Naive thymus-derived CD4-positive, alpha-beta T cell (primary cell): ENCODE measurements at regions not wholly inside any gene's neighbourhood (a gene's known extent, or its start where the extent isn't known, plus 50 kb on each side); places are given as distances from the start of the nearest gene placed in this dataset.

Source experiments
- ATAC-seq: fragments of 150-1000 bp; cut with Tn5 transposase; 2 replicates; pipeline ENCODE4 v1.10.0; 2021; ENCODE audit warnings: mild to moderate bottlenecking, moderate library complexity
- CTCF ChIA-PET: fragments of 350-600 bp; sonication (Branson Sonifier 250); formaldehyde crosslinking; loops from one replicate; lab custom pipeline; 2021; ENCODE audit warnings: antibody characterized with exemption; lab: Charles Lee
- POLR2A ChIA-PET: fragments of 350-600 bp; sonication (Branson Sonifier 250); formaldehyde crosslinking; loops from one replicate; lab custom pipeline; 2021; ENCODE audit warnings: antibody characterized with exemption, inconsistent platforms; lab: Charles Lee
- DNase-seq, 9 donors: peaks; one replicate each; pipeline versions ENCODE4 v3.0.0 to v3.0.0-alpha.2; 2020 to 2022; ENCODE audit warnings: mixed read lengths in 1 of 9
- H3K27ac ChIP-seq: one replicate; pipeline ENCODE4 v1.7.0; 2013; ENCODE audit warnings: mild to moderate bottlenecking, low read depth, low read length, moderate library complexity
- H3K27me3 ChIP-seq, 2 donors: one replicate each; pipeline ENCODE4 v1.7.0; 2013; ENCODE audit warnings: low read length in 2 of 2, mild to moderate bottlenecking in 2 of 2, moderate library complexity in 2 of 2; ENCODE audit not compliant: control insufficient read depth in 2 of 2, insufficient read depth in 2 of 2
- H3K36me3 ChIP-seq, 3 experiments: 1 replicate in 2 of 3; 2 replicates in 1 of 3; pipeline ENCODE4 v1.7.0; 2013; ENCODE audit warnings: low read length in 3 of 3, mild to moderate bottlenecking in 3 of 3, moderate library complexity in 1 of 3; ENCODE audit not compliant: insufficient read depth in 3 of 3, control insufficient read depth in 2 of 3
- H3K4me1 ChIP-seq, 2 donors: one replicate each; pipeline ENCODE4 v1.7.0; 2013; ENCODE audit warnings: low read length in 2 of 2, mild to moderate bottlenecking in 2 of 2, moderate library complexity in 1 of 2; ENCODE audit not compliant: control insufficient read depth in 2 of 2, insufficient read depth in 2 of 2
- H3K4me3 ChIP-seq: 2 replicates; pipeline ENCODE4 v1.7.0; 2013; ENCODE audit warnings: mild to moderate bottlenecking, low read length
- H3K9me3 ChIP-seq, 3 experiments: 1 replicate in 2 of 3; 2 replicates in 1 of 3; pipeline ENCODE4 v1.7.0; 2013; ENCODE audit warnings: low read length in 3 of 3; ENCODE audit not compliant: control insufficient read depth in 2 of 3
- H3K27ac Mint-ChIP-seq, 9 donors: one replicate each; pipeline ENCODE4 v1.8.0; 2020 to 2022; ENCODE audit warnings: mixed read lengths in 9 of 9, mild to moderate bottlenecking in 8 of 9, moderate library complexity in 5 of 9, inconsistent platforms in 2 of 9
- H3K27me3 Mint-ChIP-seq, 5 donors: one replicate each; pipeline ENCODE4 v1.8.0; 2021 to 2022; ENCODE audit warnings: mixed read lengths in 5 of 5, mild to moderate bottlenecking in 1 of 5
- H3K36me3 Mint-ChIP-seq, 5 donors: one replicate each; pipeline ENCODE4 v1.8.0; 2020 to 2022; ENCODE audit warnings: mixed read lengths in 5 of 5, mild to moderate bottlenecking in 3 of 5, inconsistent platforms in 1 of 5
- H3K4me1 Mint-ChIP-seq, 7 donors: one replicate each; pipeline ENCODE4 v1.8.0; 2020 to 2022; ENCODE audit warnings: mixed read lengths in 7 of 7, mild to moderate bottlenecking in 3 of 7, inconsistent platforms in 1 of 7
- H3K4me3 Mint-ChIP-seq, 10 donors: one replicate each; pipeline ENCODE4 v1.8.0; 2020 to 2022; ENCODE audit warnings: mild to moderate bottlenecking in 10 of 10, mixed read lengths in 10 of 10, moderate library complexity in 6 of 10, inconsistent platforms in 2 of 10
- H3K9me3 Mint-ChIP-seq, 11 donors: one replicate each; pipeline ENCODE4 v1.8.0; 2020 to 2022; ENCODE audit warnings: mixed read lengths in 11 of 11, mild to moderate bottlenecking in 4 of 11, inconsistent platforms in 1 of 11, moderate library complexity in 1 of 11
- intact Hi-C, 2 donors: fragments of 100-400 bp; cut with micrococcal nuclease; formaldehyde crosslinking; loops; one replicate each; pipeline ENCODE4 v1.15.1; 2023

- ATAC-seq = no peak
- Mint-ChIP-seq H3K36me3 (peaks cover 0 to 7% (median 0%) of the 10 kb centered on the region in 5 donors), H3K4me3 (no peak overlapping the region), H3K9me3 (peaks cover 0 to 4% (median 0%) of the 10 kb centered on the region in 11 donors), H3K4me1 (peaks cover 0 to 13% (median 10%) of the 10 kb centered on the region in 7 donors), H3K27me3 (peaks cover 42 to 64% (median 47%) of the 10 kb centered on the region in 5 donors), H3K27ac (no peak overlapping the region)
- DNase-seq = no peak
- Histone ChIP-seq H3K4me1 (peaks cover 0 to 4% of the 10 kb centered on the region in 2 donors), H3K9me3 (no peaks in the 10 kb centered on the region), H3K27ac (no peak overlapping the region), H3K36me3 (no peaks in the 10 kb centered on the region), H3K4me3 (no peak overlapping the region), H3K27me3 (peaks cover 3 to 17% of the 10 kb centered on the region in 2 donors)
- intact Hi-C loops = no loop called here
- POLR2A ChIA-PET = no interaction called here
- CTCF ChIA-PET = interaction anchor here (0.8 kb wide), 1 partner anchor 84 kb away, joined by 3 read pairs; no protein-coding TSS in a partner anchor
Measured at GRCh38 chr7:128161466-128162125, 79.5 kb upstream of the LEP start.

- Mint-ChIP-seq H3K9me3 (peaks cover 0 to 4% (median 0%) of the 10 kb centered on the region in 11 donors), H3K4me1 (peaks cover 0 to 14% (median 10%) of the 10 kb centered on the region in 7 donors), H3K27ac (no peak overlapping the region), H3K4me3 (no peak overlapping the region), H3K27me3 (peaks cover 42 to 69% (median 47%) of the 10 kb centered on the region in 5 donors), H3K36me3 (peaks cover 0 to 7% (median 0%) of the 10 kb centered on the region in 5 donors)
- Histone ChIP-seq H3K27ac (no peak overlapping the region), H3K4me3 (no peak overlapping the region), H3K9me3 (no peaks in the 10 kb centered on the region), H3K4me1 (peaks cover 0 to 4% of the 10 kb centered on the region in 2 donors), H3K27me3 (peaks cover 3 to 23% of the 10 kb centered on the region in 2 donors), H3K36me3 (no peaks in the 10 kb centered on the region)
- CTCF ChIA-PET = interaction anchor here (0.8 to 1.0 kb wide), 2 partner anchors 47 to 85 kb away, joined by 3 read pairs; no protein-coding TSS in a partner anchor
- no peak for ATAC-seq
- intact Hi-C loops = no loop called here
- POLR2A ChIA-PET = no interaction called here
- no peak for DNase-seq
Measured at GRCh38 chr7:128162666-128163065, 78.4 kb upstream of the LEP start.

GRCh38 chr7:128163473-128163872 is 77.6 kb upstream of the LEP start:
- H3K4me1 Mint-ChIP-seq = peaks cover 1 to 22% (median 13%) of the 10 kb centered on the region in 7 donors
- CTCF ChIA-PET = no interaction called here
- Histone ChIP-seq H3K4me1 (peaks cover 3 to 4% of the 10 kb centered on the region in 2 donors), H3K4me3 (no peak overlapping the region), H3K27me3 (peaks cover 3 to 30% of the 10 kb centered on the region in 2 donors), H3K9me3 (no peaks in the 10 kb centered on the region), H3K27ac (no peak overlapping the region), H3K36me3 (no peaks in the 10 kb centered on the region)
- POLR2A ChIA-PET = no interaction called here
- no peak for ATAC-seq
- no peak overlapping the region for H3K27ac Mint-ChIP-seq
- H3K27me3 Mint-ChIP-seq = peaks cover 45 to 69% (median 49%) of the 10 kb centered on the region in 5 donors
- peaks cover 0 to 7% (median 0%) of the 10 kb centered on the region in 5 donors for H3K36me3 Mint-ChIP-seq
- no peak for DNase-seq
- peaks cover 0 to 4% (median 0%) of the 10 kb centered on the region in 11 donors for H3K9me3 Mint-ChIP-seq
- intact Hi-C loops = no loop called here
- no peak overlapping the region for H3K4me3 Mint-ChIP-seq

- H3K4me3 ChIP-seq = no peak overlapping the region
- H3K9me3 Mint-ChIP-seq = peaks cover 0 to 4% (median 0%) of the 10 kb centered on the region in 11 donors
- intact Hi-C loops = no loop called here
- H3K27ac Mint-ChIP-seq = no peak overlapping the region
- peaks cover 3 to 28% (median 21%) of the 10 kb centered on the region in 7 donors for H3K4me1 Mint-ChIP-seq
- H3K36me3 ChIP-seq = no peaks in the 10 kb centered on the region
- H3K4me3 Mint-ChIP-seq = peak overlapping the region in 1 of 10 donors; percentile 88
- no peaks in the 10 kb centered on the region for H3K9me3 ChIP-seq
- no peak for DNase-seq
- H3K27me3 Mint-ChIP-seq = peaks cover 51 to 74% (median 57%) of the 10 kb centered on the region in 5 donors
- peaks cover 3 to 33% of the 10 kb centered on the region in 2 donors for H3K27me3 ChIP-seq
- ChIA-PET POLR2A (interaction anchor here (1.2 kb wide), 1 partner anchor 12 kb away, joined by 3 read pairs; no protein-coding TSS in a partner anchor), CTCF (no interaction called here)
- peaks cover 0 to 7% (median 0%) of the 10 kb centered on the region in 5 donors for H3K36me3 Mint-ChIP-seq
- H3K4me1 ChIP-seq = peaks cover 3 to 4% of the 10 kb centered on the region in 2 donors
- no peak for ATAC-seq
- no peak overlapping the region for H3K27ac ChIP-seq
Measured at GRCh38 chr7:128164061-128164954, 76.8 kb upstream of the LEP start.

- Mint-ChIP-seq H3K27ac (no peak overlapping the region), H3K27me3 (peaks cover 55 to 77% (median 65%) of the 10 kb centered on the region in 5 donors), H3K9me3 (peaks cover 0 to 4% (median 0%) of the 10 kb centered on the region in 11 donors), H3K4me1 (peaks cover 3 to 28% (median 22%) of the 10 kb centered on the region in 7 donors), H3K4me3 (peak overlapping the region; percentile 32 to 88 (median 76)), H3K36me3 (peaks cover 0 to 7% (median 0%) of the 10 kb centered on the region in 5 donors)
- peaks cover 3 to 33% of the 10 kb centered on the region in 2 donors for H3K27me3 ChIP-seq
- ChIA-PET POLR2A (interaction anchor here (1.2 kb wide), 1 partner anchor 11 kb away, joined by 3 read pairs; no protein-coding TSS in a partner anchor), CTCF (no interaction called here)
- ATAC-seq (no peak), DNase-seq (no peak)
- no peak overlapping the region for H3K4me3 ChIP-seq
- H3K9me3 ChIP-seq = no peaks in the 10 kb centered on the region
- H3K4me1 ChIP-seq = peaks cover 3 to 4% of the 10 kb centered on the region in 2 donors
- no peaks in the 10 kb centered on the region for H3K36me3 ChIP-seq
- intact Hi-C loops = no loop called here
- H3K27ac ChIP-seq = no peak overlapping the region
Measured at GRCh38 chr7:128164955-128165670, 76.0 kb upstream of the LEP start.

GRCh38 chr7:128165927-128166420 is 75.1 kb upstream of the LEP start:
- H3K4me1 Mint-ChIP-seq = peaks cover 3 to 28% (median 22%) of the 10 kb centered on the region in 7 donors
- H3K4me3 Mint-ChIP-seq = peak overlapping the region; percentile 32 to 88 (median 76)
- ATAC-seq = no peak

More at GRCh38 chr7:128165927-128166420, 75.1 kb upstream of the LEP start:
- H3K27me3 ChIP-seq = peaks cover 3 to 33% of the 10 kb centered on the region in 2 donors
- CTCF ChIA-PET = no interaction called here
- POLR2A ChIA-PET = no interaction called here
- no peak for DNase-seq
- H3K4me1 ChIP-seq = peaks cover 3 to 4% of the 10 kb centered on the region in 2 donors
- H3K27ac ChIP-seq = no peak overlapping the region
- Mint-ChIP-seq H3K27me3 (peaks cover 55 to 74% (median 70%) of the 10 kb centered on the region in 5 donors), H3K36me3 (peaks cover 0 to 7% (median 0%) of the 10 kb centered on the region in 5 donors), H3K27ac (no peak overlapping the region), H3K9me3 (peaks cover 0 to 4% (median 0%) of the 10 kb centered on the region in 11 donors)
- intact Hi-C loops = no loop called here
- H3K4me3 ChIP-seq = no peak overlapping the region
- no peaks in the 10 kb centered on the region for H3K36me3 ChIP-seq
- no peaks in the 10 kb centered on the region for H3K9me3 ChIP-seq
